CD14-positive monocyte (primary cell): ENCODE measurements at regions not wholly inside any gene's neighbourhood (a gene's known extent, or its start where the extent isn't known, plus 50 kb on each side); places are given as distances from the start of the nearest gene placed in this dataset.
A peak's percentile ranks its signal among the peaks of the same experiment; 100 is the strongest.

Source experiments
- DNase-seq, 3 donors: peaks; one replicate each; pipeline ENCODE4 v3.0.0-alpha.2; 2011 to 2022
- H2AFZ ChIP-seq: 2 replicates; pipeline ENCODE4 v1.6.0; 2012; ENCODE audit warnings: mild to moderate bottlenecking, low read depth, low read length, inconsistent platforms; ENCODE audit not compliant: insufficient read depth, poor library complexity, severe bottlenecking
- H3K27ac ChIP-seq, 2 donors: 1 replicate in 1 of 2; 2 replicates in 1 of 2; pipeline ENCODE4 v1.5.1; 2012 to 2013; ENCODE audit warnings: low read length in 2 of 2, control low read depth in 1 of 2, inconsistent platforms in 1 of 2, low read depth in 1 of 2, mild to moderate bottlenecking in 1 of 2
- H3K27me3 ChIP-seq, 2 donors: one replicate each; pipeline versions ENCODE4 v1.6.0 to v1.6.1; 2011 to 2013; ENCODE audit warnings: low read length in 2 of 2; ENCODE audit not compliant: control insufficient read depth in 2 of 2, insufficient read depth in 2 of 2
- H3K36me3 ChIP-seq, 2 donors: replicated peaks in 1 of 2; 1 replicate in 1 of 2; 2 replicates in 1 of 2; pipeline versions ENCODE4 v1.5.1 to v1.6.1; 2012 to 2013; ENCODE audit warnings: low read length in 2 of 2, control low read depth in 1 of 2, inconsistent platforms in 1 of 2, mild to moderate bottlenecking in 1 of 2; ENCODE audit not compliant: insufficient read depth in 2 of 2, control insufficient read depth in 1 of 2
- H3K4me1 ChIP-seq, 2 donors: 1 replicate in 1 of 2; 2 replicates in 1 of 2; pipeline versions ENCODE4 v1.5.1 to v1.6.1; 2012 to 2013; ENCODE audit warnings: low read length in 2 of 2, control low read depth in 1 of 2, inconsistent platforms in 1 of 2, mild to moderate bottlenecking in 1 of 2, moderate library complexity in 1 of 2; ENCODE audit not compliant: insufficient read depth in 2 of 2, control insufficient read depth in 1 of 2
- H3K4me2 ChIP-seq: replicated peaks from 2 replicates; pipeline ENCODE3; 2012; ENCODE audit warnings: low read length, moderate library complexity, mild to moderate bottlenecking; ENCODE audit not compliant: poor library complexity, severe bottlenecking; ENCODE audit errors: extremely low read depth
- H3K4me3 ChIP-seq, 3 experiments: fragments of 200-600 bp in 1 of 3; sonication (generic) in 1 of 3; replicated peaks in 1 of 3; 1 replicate in 2 of 3; 2 replicates in 1 of 3; pipeline ENCODE4 v1.5.1; 2011 to 2013; ENCODE audit warnings: low read length in 3 of 3, mild to moderate bottlenecking in 3 of 3, control low read depth in 2 of 3, low read depth in 2 of 3, inconsistent platforms in 1 of 3, moderate library complexity in 1 of 3
- H3K79me2 ChIP-seq: 2 replicates; pipeline ENCODE4 v1.6.0; 2012; ENCODE audit warnings: mild to moderate bottlenecking, control low read depth, inconsistent platforms, low read length, moderate library complexity; ENCODE audit not compliant: insufficient read depth
- H3K9ac ChIP-seq: 2 replicates; pipeline ENCODE4 v1.6.0; 2017; ENCODE audit warnings: low read length, mild to moderate bottlenecking; ENCODE audit not compliant: insufficient read depth, poor library complexity, severe bottlenecking
- H3K9me3 ChIP-seq, 2 donors: replicated peaks in 1 of 2; 1 replicate in 1 of 2; 2 replicates in 1 of 2; pipeline versions ENCODE4 v1.5.1 to v1.6.1; 2012 to 2013; ENCODE audit warnings: low read length in 2 of 2, control low read depth in 1 of 2; ENCODE audit not compliant: control insufficient read depth in 1 of 2, insufficient read depth in 1 of 2
- H4K20me1 ChIP-seq: 2 replicates; pipeline ENCODE4 v1.6.0; 2012; ENCODE audit warnings: mild to moderate bottlenecking, low read length, control low read depth, moderate library complexity; ENCODE audit not compliant: insufficient read depth
- H3K27ac Mint-ChIP-seq, 7 donors: one replicate each; pipeline ENCODE4 v1.8.0; 2020; ENCODE audit warnings: mild to moderate bottlenecking in 7 of 7, mixed read lengths in 7 of 7, moderate library complexity in 6 of 7, inconsistent platforms in 2 of 7
- H3K27me3 Mint-ChIP-seq, 3 donors: one replicate each; pipeline ENCODE4 v1.8.0; 2021 to 2022; ENCODE audit warnings: low read depth in 3 of 3, mild to moderate bottlenecking in 3 of 3, mixed read lengths in 3 of 3, moderate library complexity in 3 of 3, inconsistent platforms in 1 of 3
- H3K36me3 Mint-ChIP-seq, 2 donors: one replicate each; pipeline ENCODE4 v1.8.0; 2020; ENCODE audit warnings: mixed read lengths in 2 of 2, inconsistent platforms in 1 of 2, mild to moderate bottlenecking in 1 of 2
- H3K4me1 Mint-ChIP-seq: one replicate; pipeline ENCODE4 v1.8.0; 2020; ENCODE audit warnings: mild to moderate bottlenecking, mixed read lengths
- H3K4me3 Mint-ChIP-seq, 2 donors: one replicate each; pipeline ENCODE4 v1.8.0; 2020; ENCODE audit warnings: mild to moderate bottlenecking in 2 of 2, mixed read lengths in 2 of 2, moderate library complexity in 1 of 2
- H3K9me3 Mint-ChIP-seq, 7 donors: one replicate each; pipeline ENCODE4 v1.8.0; 2020 to 2022; ENCODE audit warnings: mixed read lengths in 7 of 7, mild to moderate bottlenecking in 6 of 7, moderate library complexity in 6 of 7, inconsistent platforms in 2 of 7
- CTCF ChIP-seq: fragments of 200-600 bp; IDR thresholded peaks from one replicate; pipeline ENCODE4 v1.8.0; 2022; ENCODE audit warnings: antibody characterized with exemption, mild to moderate bottlenecking
- WGBS: methylation state at CpG from one replicate; pipeline ENCODE4 v1.1.5; 2013; ENCODE audit warnings: missing lambda C conversion rate; ENCODE audit not compliant: insufficient coverage; 5-methylcytosine and 5-hydroxymethylcytosine counted together
- intact Hi-C, 2 donors: fragments of 100-400 bp; cut with micrococcal nuclease; formaldehyde crosslinking; loops; one replicate each; pipeline versions ENCODE4 v1.15.0 to v1.15.1; 2023

GRCh38 chr6:14918200-14918907, 327.5 kb upstream of the JARID2 start:
- no peaks in the 10 kb centered on the region for H4K20me1 ChIP-seq
- H3K36me3 ChIP-seq, result no peaks in the 10 kb centered on the region
- Mint-ChIP-seq H3K4me1 (peaks cover 69% of the 10 kb centered on the region), H3K36me3 (peaks cover 0 to 3% of the 10 kb centered on the region in 2 donors), H3K4me3 (no peak overlapping the region), H3K27ac (peak overlapping the region; percentile 99 to 100 (median 100)), H3K27me3 (peaks cover 0 to 2% (median 1%) of the 10 kb centered on the region in 3 donors), H3K9me3 (peaks cover 0 to 5% (median 0%) of the 10 kb centered on the region in 7 donors)
- H2AFZ ChIP-seq, result no peak overlapping the region
- peaks cover 62 to 67% of the 10 kb centered on the region in 2 donors for H3K4me1 ChIP-seq
- no peaks in the 10 kb centered on the region for H3K27me3 ChIP-seq
- no peak overlapping the region for H3K4me3 ChIP-seq
- no peaks in the 10 kb centered on the region for H3K79me2 ChIP-seq
- TF ChIP-seq CTCF, result no peak
- DNase-seq, result no peak
- H3K4me2 ChIP-seq, result no peak overlapping the region
- 91% methylated on average over 3 of the region's 16 CpGs for WGBS
- no peaks in the 10 kb centered on the region for H3K9me3 ChIP-seq
- H3K9ac ChIP-seq, result no peak overlapping the region
- intact Hi-C loops, result no loop called here
- H3K27ac ChIP-seq, result peak overlapping the region; percentile 99 to 100

- TF ChIP-seq CTCF, result no peak
- Histone ChIP-seq H3K4me3 (no peak overlapping the region), H3K4me2 (no peak overlapping the region), H3K9me3 (no peaks in the 10 kb centered on the region), H2AFZ (no peak overlapping the region), H3K27me3 (no peaks in the 10 kb centered on the region), H3K4me1 (peaks cover 70 to 75% of the 10 kb centered on the region in 2 donors), H3K9ac (no peak overlapping the region), H3K36me3 (no peaks in the 10 kb centered on the region), H3K79me2 (no peaks in the 10 kb centered on the region), H3K27ac (peak overlapping the region; percentile 99 to 100), H4K20me1 (no peaks in the 10 kb centered on the region)
- H3K27ac Mint-ChIP-seq, result peak overlapping the region; percentile 99 to 100 (median 100)
- peaks cover 75% of the 10 kb centered on the region for H3K4me1 Mint-ChIP-seq
- no peak overlapping the region for H3K4me3 Mint-ChIP-seq
- no CpG with 5 or more reads among the region's 9 CpGs for WGBS
- peak in 2 of 3 donors; percentile 50 to 58 for DNase-seq
- peaks cover 0 to 2% (median 1%) of the 10 kb centered on the region in 3 donors for H3K27me3 Mint-ChIP-seq
- peaks cover 0 to 5% (median 0%) of the 10 kb centered on the region in 7 donors for H3K9me3 Mint-ChIP-seq
- peaks cover 0 to 3% of the 10 kb centered on the region in 2 donors for H3K36me3 Mint-ChIP-seq
- intact Hi-C loops, result no loop called here
These were observed 326.7 kb upstream of the JARID2 start for GRCh38 chr6:14919038-14919670.
